M059J (cell line): ENCODE measurements at regions not wholly inside any gene's neighbourhood (a gene's known extent, or its start where the extent isn't known, plus 50 kb on each side); places are given as distances from the start of the nearest gene placed in this dataset.

Source experiments
- DNase-seq: peaks from one replicate; pipeline ENCODE4 v3.0.0-alpha.2; 2012; ENCODE audit warnings: low read depth

DNA sequence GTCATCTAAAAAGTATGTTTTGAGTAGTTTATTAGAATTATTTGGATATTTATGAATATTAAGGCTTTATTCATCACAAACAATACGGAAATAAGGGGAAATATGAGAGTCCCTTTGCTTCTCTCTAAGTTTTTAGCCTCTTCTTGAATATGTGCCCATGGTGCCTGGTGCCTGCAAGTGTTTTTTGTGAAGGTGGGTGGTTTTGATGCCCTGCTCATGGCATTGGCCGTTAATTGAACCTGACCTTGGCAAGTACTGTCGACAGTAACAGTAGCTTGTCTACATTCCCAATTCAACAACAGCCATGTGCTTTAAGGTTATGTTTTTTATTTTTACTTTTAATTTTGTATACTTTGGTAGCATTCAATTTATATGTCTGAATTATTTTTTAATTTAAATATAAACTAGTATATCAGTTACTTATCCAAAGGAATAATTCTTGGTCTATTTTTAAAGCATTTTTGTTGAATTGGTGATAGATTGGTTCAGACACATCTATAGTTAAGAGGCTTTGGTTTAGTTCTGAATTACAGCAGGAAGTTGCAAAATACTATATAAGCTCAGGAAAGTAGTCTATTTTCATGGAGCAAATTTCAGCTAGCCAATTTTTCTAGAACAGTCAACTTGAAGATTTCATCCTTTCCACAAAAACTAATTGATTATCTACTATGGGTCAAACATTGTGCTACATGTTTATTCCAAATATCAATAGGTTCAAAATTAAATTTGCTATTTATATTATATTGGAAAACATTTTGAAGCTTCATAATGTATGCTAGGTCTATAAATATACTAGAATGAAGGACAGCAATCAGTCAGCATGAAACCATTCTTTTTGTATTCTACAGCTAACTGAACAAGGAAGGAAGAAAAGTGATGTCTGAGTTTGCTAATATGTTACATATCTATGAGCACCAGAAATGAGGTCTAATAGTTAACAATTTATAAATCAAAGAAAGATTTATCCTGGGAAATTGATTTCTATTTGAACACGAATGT lies 184.4 kb downstream of the MRPL39 start:
- DNase-seq: no peak

- DNase-seq: peak; percentile 75
Observed at GRCh38 chr21:25421321-25422028, 185.8 kb downstream of the MRPL39 start.

DNA sequence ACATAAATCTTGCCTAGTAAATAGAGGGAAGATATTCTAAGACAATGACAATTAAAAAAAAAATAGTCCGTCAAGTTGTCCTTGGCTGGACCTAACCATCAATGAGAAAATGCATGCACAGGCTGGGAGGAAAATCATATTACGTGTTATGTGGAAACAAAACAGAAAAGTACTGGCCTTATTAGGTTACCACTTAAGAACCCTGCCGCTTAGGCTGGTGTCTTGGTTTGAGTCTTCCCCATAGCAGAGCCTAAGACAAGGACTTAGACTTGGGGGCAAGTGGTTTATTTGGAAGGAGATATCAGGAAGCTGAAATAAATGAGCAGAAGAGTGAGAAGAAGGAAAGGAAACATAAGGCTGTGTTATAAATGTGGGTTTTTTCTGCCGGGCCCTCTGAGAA lies 186.4 kb downstream of the MRPL39 start:
- no peak for DNase-seq

GRCh38 chr21:25416669-25417068 lies 190.6 kb downstream of the MRPL39 start:
- no peak for DNase-seq

DNA sequence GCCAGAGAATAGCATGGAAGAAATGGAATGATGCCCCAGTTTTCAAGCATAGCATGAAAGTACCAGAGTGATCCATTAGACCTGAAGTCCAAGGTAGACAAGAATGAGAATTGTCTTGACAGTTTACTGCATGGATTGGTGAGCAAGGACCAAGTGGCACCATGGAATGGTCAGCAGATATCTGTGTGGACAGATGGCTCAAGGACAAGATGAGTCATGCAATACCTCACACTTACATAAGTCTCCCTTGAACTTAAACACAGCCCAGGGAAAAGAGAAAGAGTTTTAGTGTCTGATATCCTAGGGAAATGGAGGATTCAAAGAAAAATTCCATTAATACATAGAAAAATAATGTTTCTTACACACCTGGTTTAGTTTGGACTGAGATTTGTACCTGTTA lies 195.2 kb downstream of the MRPL39 start:
- peak; percentile 27 for DNase-seq

- DNase-seq: no peak
Observed at GRCh38 chr21:25409978-25410377, 197.3 kb downstream of the MRPL39 start.

DNA sequence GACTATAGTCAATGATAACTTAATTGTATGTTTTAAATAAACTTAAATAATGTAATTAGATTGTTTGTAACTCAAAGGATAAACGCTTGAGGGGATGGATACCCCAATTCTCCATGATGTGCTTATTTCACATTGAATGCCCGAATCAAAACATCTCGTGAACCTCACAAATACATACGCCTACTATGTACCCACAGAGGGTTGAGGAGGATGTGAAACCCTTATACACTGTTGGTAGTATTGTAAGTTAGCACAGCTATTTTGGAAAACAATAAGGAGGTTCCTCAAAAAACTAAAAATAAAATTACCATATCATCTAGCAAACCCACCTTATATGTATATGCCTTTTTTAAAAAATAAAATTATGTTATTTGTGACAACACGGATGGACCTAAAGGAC lies 198.6 kb downstream of the MRPL39 start:
- DNase-seq: no peak

GRCh38 chr21:25406887-25407579 lies 200.2 kb downstream of the MRPL39 start:
- DNase-seq: no peak

DNA sequence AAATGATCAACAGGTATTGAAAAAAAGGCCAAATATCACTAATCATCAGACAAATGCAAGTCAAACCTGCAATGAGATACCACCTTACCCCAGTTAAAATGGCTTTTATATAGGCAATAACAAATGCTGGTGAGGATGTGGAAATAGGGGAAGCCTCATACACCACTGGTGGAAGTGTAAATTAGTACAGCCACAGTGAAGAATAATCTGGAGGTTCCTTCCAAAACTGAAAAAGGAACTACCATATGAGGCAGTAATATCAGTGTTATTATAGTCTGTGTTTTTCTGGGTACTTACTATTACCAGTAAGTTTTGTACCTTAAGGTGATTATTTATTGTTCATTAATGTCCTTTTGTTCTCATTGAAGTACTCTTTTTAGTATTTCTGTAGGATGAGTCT lies 201.3 kb downstream of the MRPL39 start:
- DNase-seq: no peak

GRCh38 chr21:25402134-25402961 lies 204.9 kb downstream of the MRPL39 start:
- no peak for DNase-seq

GRCh38 chr21:25400427-25400826 lies 206.9 kb downstream of the MRPL39 start:
- DNase-seq: no peak

- DNase-seq: no peak
Observed at GRCh38 chr21:25398630-25399029, 208.7 kb downstream of the MRPL39 start.

- no peak for DNase-seq
Observed at GRCh38 chr21:25396135-25396711, 211.1 kb downstream of the MRPL39 start.

DNA sequence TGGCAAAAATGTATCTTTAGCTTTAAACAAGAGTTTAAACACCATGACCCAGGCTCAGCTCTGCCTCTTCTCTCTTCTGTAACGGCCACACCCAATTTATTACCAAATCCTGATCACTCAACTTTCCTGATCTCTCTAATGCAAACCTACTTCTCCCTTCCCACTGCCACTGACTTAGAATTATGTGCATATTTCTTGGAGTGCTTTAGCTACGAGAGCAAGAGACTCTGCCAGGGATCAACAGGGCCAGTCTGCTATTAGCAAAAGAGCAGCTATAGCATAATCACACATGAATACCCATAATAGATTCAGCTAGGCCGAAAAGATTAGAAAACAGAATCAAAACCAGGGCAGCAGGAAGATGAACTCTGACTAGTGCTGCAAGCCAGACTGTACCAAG lies 215.5 kb downstream of the MRPL39 start:
- DNase-seq: no peak

DNA sequence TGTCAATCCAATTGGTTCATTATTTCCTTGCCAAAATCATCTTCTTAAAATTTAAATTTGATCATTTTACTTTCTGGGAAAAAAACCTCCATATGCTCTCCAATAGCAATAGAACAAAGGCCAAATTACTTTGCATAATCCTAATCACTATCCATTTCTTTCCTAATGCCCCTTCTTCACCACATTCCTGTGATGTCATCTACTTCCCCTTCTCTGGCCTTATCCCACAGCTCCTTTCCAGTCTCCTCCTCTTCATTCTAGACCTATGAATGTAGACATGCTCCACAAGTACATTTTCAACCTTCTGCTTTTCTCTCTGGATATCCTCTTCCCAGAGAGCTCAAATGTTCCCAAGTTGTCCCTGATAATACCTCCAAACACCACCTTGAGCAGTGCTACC lies 216.6 kb downstream of the MRPL39 start:
- no peak for DNase-seq

- DNase-seq: no peak
Observed at GRCh38 chr21:25387665-25388064, 219.6 kb downstream of the MRPL39 start.

DNA sequence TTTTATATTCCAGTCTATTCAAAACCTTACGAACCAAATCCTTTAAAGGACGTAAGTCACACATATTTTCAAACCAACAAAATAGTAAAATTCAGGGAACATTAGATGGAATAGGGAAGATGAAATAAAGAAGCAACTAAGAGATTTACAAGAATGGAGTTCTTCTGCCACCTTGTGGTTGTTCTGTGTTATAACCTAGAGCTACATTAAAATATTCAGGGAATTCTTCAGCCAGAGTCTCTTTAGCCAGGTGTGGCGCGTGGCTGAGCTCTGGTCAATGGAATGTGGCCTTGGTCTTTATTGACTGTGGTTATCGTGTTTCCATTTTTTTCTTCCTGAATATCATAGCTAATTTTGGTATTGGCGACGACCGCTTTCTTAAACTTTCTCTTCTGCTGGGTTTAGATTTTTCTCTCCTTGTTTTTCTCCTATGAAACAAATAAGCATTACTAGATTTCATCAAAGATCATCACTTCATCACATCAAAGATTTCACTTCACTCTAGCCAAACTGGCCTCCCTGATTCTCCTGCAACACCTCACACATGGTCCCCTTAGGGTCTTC lies 221.3 kb downstream of the MRPL39 start:
- DNase-seq: peak; percentile 78

- no peak for DNase-seq
Observed at GRCh38 chr21:25385341-25385740, 221.9 kb downstream of the MRPL39 start.

GRCh38 chr21:25384782-25385181 lies 222.5 kb downstream of the MRPL39 start:
- no peak for DNase-seq

GRCh38 chr21:25383545-25383944 lies 223.7 kb downstream of the MRPL39 start:
- no peak for DNase-seq
